ENCODE measurements at regions not wholly inside any gene's neighbourhood (a gene's known extent, or its start where the extent isn't known, plus 50 kb on each side); places are given as distances from the start of the nearest gene placed in this dataset.

- TF ChIP-seq CTCF (IDR thresholded peaks at IDR 0.05 in 4 of 5, conservative IDR thresholded peaks at IDR 0.05 in 1 of 5) (no peak), POLR2A (IDR thresholded peaks at IDR 0.05) (no peak)
Measured at GRCh38 chr1:193891788-193892187, 705.4 kb upstream of the B3GALT2 start.
